A549 (cell line): ENCODE measurements at regions not wholly inside any gene's neighbourhood (a gene's known extent, or its start where the extent isn't known, plus 50 kb on each side); places are given as distances from the start of the nearest gene placed in this dataset.

Experiments
- ATAC-seq, 2 experiments: fragments of 200-7000 bp in 1 of 2; fragments of >200 bp in 1 of 2; cut with Nextera tagmentation in 1 of 2; cut with Tn5 transposase in 1 of 2; 3 replicates each; pipeline versions ENCODE4 v1.8.0 to v1.9.1; 2018 to 2020; ENCODE audit warnings: mild to moderate bottlenecking in 1 of 2, moderate library complexity in 1 of 2
- CTCF ChIA-PET: fragments of 300-600 bp; sonication (Branson Sonifier 250); formaldehyde crosslinking; extraction: SDS; loops from one replicate; lab custom pipeline; 2021; ENCODE audit warnings: antibody characterized with exemption, inconsistent platforms; lab: Yijun Ruan, JAX
- POLR2A ChIA-PET: fragments of 350-600 bp; formaldehyde crosslinking; extraction: SDS; loops from one replicate; lab custom pipeline; 2021; ENCODE audit warnings: antibody characterized with exemption, inconsistent platforms; lab: Yijun Ruan, JAX
- DNase-seq, 2 experiments: peaks; one replicate each; pipeline versions ENCODE4 v3.0.0 to v3.0.0-alpha.2; 2011 to 2016; ENCODE audit warnings: low read depth in 1 of 2, low spot score in 1 of 2
- FAIRE-seq: peaks from 2 replicates; lab custom pipeline; 2011; peaks lifted over from hg19 to GRCh38; lab: Jason Lieb, UNC
- H3K27ac ChIP-seq, 2 experiments: fragments of >200 bp; sonication (Bioruptor Twin); formaldehyde crosslinking; 3 replicates each; pipeline ENCODE4 v1.5.1; 2016 to 2017
- H3K4me1 ChIP-seq: fragments of >200 bp; sonication (Bioruptor Twin); formaldehyde crosslinking; 3 replicates; pipeline ENCODE4 v1.6.1; 2016
- H3K4me2 ChIP-seq: fragments of >200 bp; sonication (Bioruptor Twin); formaldehyde crosslinking; 3 replicates; pipeline ENCODE4 v1.6.1; 2016
- H3K4me3 ChIP-seq: fragments of >200 bp; sonication (Bioruptor Twin); formaldehyde crosslinking; 3 replicates; pipeline ENCODE4 v1.5.1; 2016
- H3K9me3 ChIP-seq: fragments of >200 bp; sonication (Bioruptor Twin); formaldehyde crosslinking; 3 replicates; pipeline ENCODE4 v1.6.1; 2016
- BCL3 ChIP-seq: fragments of >200 bp; sonication (Bioruptor Twin); formaldehyde crosslinking; IDR thresholded peaks from 3 replicates; pipeline ENCODE4 v1.6.1; 2016
- CEBPB ChIP-seq, 2 experiments: fragments of >200 bp in 1 of 2; sonication (Bioruptor Twin) in 1 of 2; formaldehyde crosslinking in 1 of 2; IDR thresholded peaks; 2 replicates each; pipeline ENCODE4 v1.6.1; 2012 to 2016
- CTCF ChIP-seq: fragments of >200 bp; sonication (Bioruptor Twin); formaldehyde crosslinking; IDR thresholded peaks from 3 replicates; pipeline ENCODE4 v1.5.1; 2016
- EHF ChIP-seq: fragments of 250-450 bp; sonication (Bioruptor Pico); IDR thresholded peaks from 2 replicates; pipeline ENCODE4 v1.5.0; 2020; ENCODE audit warnings: mild to moderate bottlenecking
- ESRRA ChIP-seq: fragments of 150-350 bp; IDR thresholded peaks from 2 replicates; pipeline ENCODE4 v1.6.1; 2014; ENCODE audit warnings: mild to moderate bottlenecking, low read length, borderline replicate concordance
- HOXB5 ChIP-seq: fragments of 250-450 bp; sonication (Bioruptor Pico); IDR thresholded peaks from 2 replicates; pipeline ENCODE4 v1.5.0; 2020; ENCODE audit warnings: mild to moderate bottlenecking, moderate library complexity
- MAZ ChIP-seq: fragments of 150-350 bp; IDR thresholded peaks from 2 replicates; pipeline ENCODE4 v1.6.1; 2014; ENCODE audit warnings: antibody characterized with exemption, low read depth, low read length, borderline replicate concordance
- NPAS2 ChIP-seq: fragments of 250-450 bp; sonication (Bioruptor Pico); IDR thresholded peaks from 2 replicates; pipeline ENCODE4 v1.8.0; 2022; ENCODE audit warnings: mild to moderate bottlenecking, moderate library complexity, borderline replicate concordance
- PHF8 ChIP-seq: fragments of 200-600 bp; sonication (generic); IDR thresholded peaks from 2 replicates; pipeline ENCODE4 v1.6.1; 2016; ENCODE audit warnings: low read depth, mild to moderate bottlenecking, antibody characterized with exemption, moderate library complexity, borderline replicate concordance
- RAD21 ChIP-seq, 2 experiments: fragments of >200 bp in 1 of 2; sonication (Bioruptor Twin) in 1 of 2; formaldehyde crosslinking in 1 of 2; IDR thresholded peaks in 1 of 2; conservative IDR thresholded peaks in 1 of 2; 2 replicates in 1 of 2; 3 replicates in 1 of 2; pipeline ENCODE4 v1.6.1; 2012 to 2018; ENCODE audit warnings: inconsistent platforms in 1 of 2
- SMC3 ChIP-seq: fragments of >200 bp; sonication (Bioruptor Twin); formaldehyde crosslinking; IDR thresholded peaks from 3 replicates; pipeline ENCODE4 v1.6.1; 2018; ENCODE audit warnings: inconsistent platforms
- SREBF2 ChIP-seq: fragments of 450-650 bp; IDR thresholded peaks from 2 replicates; pipeline ENCODE4 v1.6.1; 2014; ENCODE audit warnings: mild to moderate bottlenecking, moderate library complexity
- ZSCAN20 ChIP-seq: fragments of 250-450 bp; sonication (Bioruptor Pico); IDR thresholded peaks from 2 replicates; pipeline ENCODE4 v1.8.0; 2022; ENCODE audit warnings: mild to moderate bottlenecking, moderate library complexity
- WGBS: methylation state at CpG from one replicate; pipeline ENCODE4 v1.1.6; 2017; ENCODE audit errors: missing lambda C conversion rate; 5-methylcytosine and 5-hydroxymethylcytosine counted together
- TF ChIP-seq, protein P1 (sequence below): IDR thresholded peaks from 2 replicates; pipeline ENCODE4 v1.6.1; 2012
- TF ChIP-seq, protein P2 (sequence below): IDR thresholded peaks from 2 replicates; pipeline ENCODE4 v1.6.1; 2012; ENCODE audit warnings: low read depth, borderline replicate concordance

DNA sequence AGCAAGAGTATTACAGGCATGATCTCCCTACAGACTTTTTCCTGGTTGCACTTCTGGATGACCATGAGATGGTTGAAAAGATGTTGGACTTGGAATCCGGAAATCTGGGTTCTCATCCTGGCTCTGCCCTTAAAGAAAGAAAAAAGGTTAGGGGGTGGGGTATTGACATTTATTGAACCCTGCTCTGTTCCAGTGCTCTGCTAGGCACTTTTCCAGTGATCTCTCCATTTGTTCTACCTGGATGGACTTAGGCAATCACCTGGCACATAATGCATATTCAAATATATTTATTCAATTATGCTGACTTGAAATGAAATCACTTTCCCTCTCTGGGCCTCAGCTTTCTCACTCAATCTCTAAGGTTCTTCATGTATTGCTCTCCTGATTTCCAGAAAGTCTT lies 101.0 kb upstream of the NFIA start:
- Histone ChIP-seq H3K4me1 (no peaks in the 10 kb centered on the region), H3K9me3 (no peaks in the 10 kb centered on the region), H3K4me2 (no peak overlapping the region), H3K4me3 (no peak overlapping the region), H3K27ac (no peak overlapping the region)
- TF ChIP-seq NPAS2, result no peak
- no peak for TF ChIP-seq EHF (CRISPR knock-in tag)
- ChIA-PET CTCF (no interaction called here), POLR2A (no interaction called here)
- FAIRE-seq (no peak), ATAC-seq (no peak), DNase-seq (no peak)
- WGBS, result 88% methylated on average over 1 of the region's 1 CpG

DNA sequence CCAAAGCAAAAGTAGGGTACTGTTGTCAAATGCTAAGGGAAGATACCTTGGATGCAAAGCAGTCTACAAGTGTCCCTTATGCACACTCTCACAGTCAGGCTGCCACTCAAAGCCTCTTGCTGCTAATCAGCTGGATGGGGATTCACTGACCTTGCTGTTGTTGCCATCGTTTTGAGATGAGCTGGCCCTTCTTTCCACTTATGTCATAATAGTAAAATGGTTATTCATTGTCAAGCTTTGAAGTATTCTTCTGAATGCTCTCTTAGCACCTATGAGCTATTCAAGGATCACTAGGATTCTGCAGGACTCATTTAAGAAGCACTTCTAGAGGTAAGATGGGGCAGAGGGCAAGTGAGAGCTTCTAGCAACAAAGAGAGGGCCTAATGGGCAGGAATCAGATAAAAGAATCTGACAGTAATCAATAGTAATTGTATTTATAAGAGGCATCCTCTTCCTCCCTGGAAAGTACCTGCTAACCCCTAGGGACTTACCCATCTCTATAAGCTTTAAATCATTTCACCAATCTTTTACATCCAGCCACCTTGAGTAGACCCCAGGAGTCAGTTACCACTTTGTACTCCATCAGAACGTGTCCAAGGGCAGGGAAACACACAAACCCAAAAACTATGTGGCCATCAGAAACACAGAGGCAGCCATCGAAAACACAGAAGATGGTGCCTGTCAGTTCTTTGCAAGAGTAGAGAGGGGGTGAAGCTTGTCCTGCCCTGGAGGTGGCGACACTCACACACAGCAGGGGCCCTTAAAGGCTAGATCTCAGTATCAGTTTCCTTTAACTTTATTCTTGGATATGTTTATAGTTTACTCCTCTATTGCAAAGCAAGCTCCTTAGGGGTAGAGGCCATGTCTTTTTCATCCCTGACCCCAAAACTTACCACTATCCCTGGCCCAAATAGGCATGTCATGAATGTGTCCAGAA lies 103.7 kb upstream of the NFIA start:
- DNase-seq (peak; percentile 21 to 43), ATAC-seq (peak; percentile 95 to 96), FAIRE-seq (no peak)
- no peak overlapping the region for H3K4me2 ChIP-seq
- TF ChIP-seq RAD21 (conservative IDR thresholded peaks at IDR 0.05 in 1 of 2, IDR thresholded peaks at IDR 0.05 in 1 of 2) (peak; percentile 67 to 77), BCL3 (no peak), CEBPB (IDR thresholded peaks at IDR 0.05) (no peak), SMC3 (peak; percentile 65), PHF8 (no peak), CTCF (peak; percentile 56), SREBF2 (no peak)
- no peaks in the 10 kb centered on the region for H3K9me3 ChIP-seq
- H3K27ac ChIP-seq, result no peak overlapping the region
- ChIA-PET POLR2A (no interaction called here), CTCF (interaction anchor here (0.6 to 2.1 kb wide), 26 partner anchors 8 to 876 kb away, joined by 3 to 11 read pairs (median 4); no protein-coding TSS in a partner anchor)
- 6% methylated on average over 4 of the region's 4 CpGs for WGBS
- H3K4me3 ChIP-seq, result no peak overlapping the region
- H3K4me1 ChIP-seq, result peaks cover 7% of the 10 kb centered on the region; the same call in 1 of the 3 replicates

GRCh38 chr1:60977661-60978060 lies 104.7 kb upstream of the NFIA start:
- Histone ChIP-seq H3K4me2 (no peak overlapping the region), H3K9me3 (no peaks in the 10 kb centered on the region), H3K4me3 (no peak overlapping the region), H3K27ac (no peak overlapping the region)
- no peak for FAIRE-seq
- TF ChIP-seq CEBPB (IDR thresholded peaks at IDR 0.05) (no peak), MAZ (no peak), HOXB5 (CRISPR knock-in tag) (no peak), ESRRA (no peak), NPAS2 (no peak), ZSCAN20 (CRISPR knock-in tag) (no peak)
- TF ChIP-seq, protein P1, sequence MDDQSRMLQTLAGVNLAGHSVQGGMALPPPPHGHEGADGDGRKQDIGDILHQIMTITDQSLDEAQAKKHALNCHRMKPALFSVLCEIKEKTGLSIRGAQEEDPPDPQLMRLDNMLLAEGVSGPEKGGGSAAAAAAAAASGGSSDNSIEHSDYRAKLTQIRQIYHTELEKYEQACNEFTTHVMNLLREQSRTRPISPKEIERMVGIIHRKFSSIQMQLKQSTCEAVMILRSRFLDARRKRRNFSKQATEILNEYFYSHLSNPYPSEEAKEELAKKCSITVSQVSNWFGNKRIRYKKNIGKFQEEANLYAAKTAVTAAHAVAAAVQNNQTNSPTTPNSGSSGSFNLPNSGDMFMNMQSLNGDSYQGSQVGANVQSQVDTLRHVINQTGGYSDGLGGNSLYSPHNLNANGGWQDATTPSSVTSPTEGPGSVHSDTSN, result no peak
- TF ChIP-seq, protein P2, sequence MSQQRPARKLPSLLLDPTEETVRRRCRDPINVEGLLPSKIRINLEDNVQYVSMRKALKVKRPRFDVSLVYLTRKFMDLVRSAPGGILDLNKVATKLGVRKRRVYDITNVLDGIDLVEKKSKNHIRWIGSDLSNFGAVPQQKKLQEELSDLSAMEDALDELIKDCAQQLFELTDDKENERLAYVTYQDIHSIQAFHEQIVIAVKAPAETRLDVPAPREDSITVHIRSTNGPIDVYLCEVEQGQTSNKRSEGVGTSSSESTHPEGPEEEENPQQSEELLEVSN, result no peak
- TF ChIP-seq, all 56 proteins: peak for 0
- peaks cover 7% of the 10 kb centered on the region; the same call in 1 of the 3 replicates for H3K4me1 ChIP-seq
- ChIA-PET POLR2A (no interaction called here), CTCF (interaction anchor here (0.7 to 2.1 kb wide), 3 partner anchors 65 to 874 kb away, joined by 3 to 6 read pairs (median 3); no protein-coding TSS in a partner anchor)
- no peak for ATAC-seq
- DNase-seq, result no peak
